A673 (cell line): ENCODE measurements at regions not wholly inside any gene's neighbourhood (a gene's known extent, or its start where the extent isn't known, plus 50 kb on each side); places are given as distances from the start of the nearest gene placed in this dataset.

Source experiments
- BruUV-seq: library from RNA; stranded (reverse); fragments of 400-500 nt; replicated peaks from 2 replicates; lab custom pipeline; 2021; lab: Mats Ljungman, UMichigan
- CTCF ChIA-PET: fragments of 300-600 bp; sonication (Branson Sonifier 250); formaldehyde crosslinking; loops from one replicate; lab custom pipeline; 2022; ENCODE audit warnings: antibody characterized with exemption; lab: Charles Lee
- POLR2A ChIA-PET: fragments of 300-600 bp; sonication (Branson Sonifier 250); formaldehyde crosslinking; loops from one replicate; lab custom pipeline; 2022; ENCODE audit warnings: antibody characterized with exemption; ENCODE audit not compliant: low non-redundant PET; lab: Charles Lee
- DNase-seq: peaks from one replicate; pipeline ENCODE4 v3.0.0-alpha.2; 2015; ENCODE audit warnings: low spot score
- H3K27ac ChIP-seq: fragments of 200-600 bp; sonication (generic); 2 replicates; pipeline ENCODE4 v1.5.1; 2016; ENCODE audit warnings: mixed run types, low read depth, mild to moderate bottlenecking, mixed read lengths, antibody characterized with exemption, low read length; ENCODE audit not compliant: poor library complexity, severe bottlenecking
- H3K27me3 ChIP-seq: fragments of 200-600 bp; sonication (generic); replicated peaks from 2 replicates; pipeline ENCODE4 v1.6.1; 2017; ENCODE audit warnings: mixed run types, low read depth, mild to moderate bottlenecking, mixed read lengths, antibody characterized with exemption, low read length; ENCODE audit not compliant: insufficient read depth, poor library complexity
- H3K36me3 ChIP-seq: fragments of 200-600 bp; sonication (generic); 2 replicates; pipeline ENCODE4 v1.6.1; 2016; ENCODE audit warnings: mixed run types, mild to moderate bottlenecking, mixed read lengths, antibody characterized with exemption, low read length; ENCODE audit not compliant: insufficient read depth, poor library complexity, severe bottlenecking
- H3K4me1 ChIP-seq: fragments of 200-600 bp; sonication (generic); 2 replicates; pipeline ENCODE4 v1.6.1; 2017; ENCODE audit warnings: mixed run types, mild to moderate bottlenecking, mixed read lengths, antibody characterized with exemption, low read length; ENCODE audit not compliant: insufficient read depth, poor library complexity, severe bottlenecking
- H3K4me3 ChIP-seq: fragments of 200-600 bp; sonication (generic); 2 replicates; pipeline ENCODE4 v1.5.1; 2016; ENCODE audit warnings: low read depth, mixed run types, mild to moderate bottlenecking, mixed read lengths, low read length; ENCODE audit not compliant: poor library complexity, severe bottlenecking
- H3K9me3 ChIP-seq: fragments of 200-600 bp; sonication (generic); 2 replicates; pipeline ENCODE4 v1.6.1; 2016; ENCODE audit warnings: mixed run types, low read depth, mild to moderate bottlenecking, mixed read lengths, antibody characterized with exemption, low read length; ENCODE audit not compliant: poor library complexity, severe bottlenecking
- CTCF ChIP-seq: fragments of 300-800, 200-600 bp; sonication (generic); conservative IDR thresholded peaks from 2 replicates; pipeline ENCODE4 v1.5.1; 2017; ENCODE audit warnings: low read depth, mild to moderate bottlenecking, antibody characterized with exemption, low read length, moderate library complexity, mixed read lengths
- EZH2 ChIP-seq: fragments of 200-600 bp; sonication (generic); IDR thresholded peaks from 2 replicates; pipeline ENCODE4 v1.6.1; 2017; ENCODE audit warnings: borderline replicate concordance, low read depth, mild to moderate bottlenecking, mixed read lengths, antibody characterized with exemption, low read length; ENCODE audit not compliant: poor library complexity, severe bottlenecking
- intact Hi-C: fragments of 100-400 bp; cut with micrococcal nuclease; formaldehyde crosslinking; loops from one replicate; pipeline ENCODE4 v1.10.0; 2022; ENCODE audit not compliant: unreplicated experiment

- CTCF ChIA-PET = no interaction called here
- intact Hi-C loops = no loop called here
- Histone ChIP-seq H3K9me3 (no peaks in the 10 kb centered on the region), H3K4me3 (no peak overlapping the region), H3K36me3 (no peaks in the 10 kb centered on the region), H3K27me3 (peaks cover 31% of the 10 kb centered on the region), H3K4me1 (no peaks in the 10 kb centered on the region), H3K27ac (no peak overlapping the region)
- BruUV-seq = no TSS peak
- POLR2A ChIA-PET = no interaction called here
- TF ChIP-seq EZH2 = no peak
- TF ChIP-seq CTCF = no peak
- DNase-seq = no peak
These were observed 101.4 kb downstream of the FBXO4 start for GRCh38 chr5:42026446-42026845.

- TF ChIP-seq EZH2 (no peak), CTCF (no peak)
- H3K27me3 ChIP-seq = no peaks in the 10 kb centered on the region
- H3K4me3 ChIP-seq = no peak overlapping the region
- BruUV-seq = no TSS peak
- H3K27ac ChIP-seq = no peak overlapping the region
- DNase-seq = no peak
- H3K36me3 ChIP-seq = no peaks in the 10 kb centered on the region
- intact Hi-C loops = no loop called here
- H3K9me3 ChIP-seq = no peaks in the 10 kb centered on the region
- no peaks in the 10 kb centered on the region for H3K4me1 ChIP-seq
- CTCF ChIA-PET = no interaction called here
- POLR2A ChIA-PET = no interaction called here
These were observed 107.1 kb downstream of the FBXO4 start for GRCh38 chr5:42032137-42032536.

- intact Hi-C loops = no loop called here
- POLR2A ChIA-PET = no interaction called here
- TF ChIP-seq EZH2 (no peak), CTCF (no peak)
- no TSS peak for BruUV-seq
- H3K4me3 ChIP-seq = no peak overlapping the region
- CTCF ChIA-PET = no interaction called here
- H3K9me3 ChIP-seq = no peaks in the 10 kb centered on the region
- DNase-seq = no peak
- H3K27ac ChIP-seq = no peak overlapping the region
- no peaks in the 10 kb centered on the region for H3K4me1 ChIP-seq
- peaks cover 10% of the 10 kb centered on the region for H3K27me3 ChIP-seq
- H3K36me3 ChIP-seq = no peaks in the 10 kb centered on the region
These were observed 110.4 kb downstream of the FBXO4 start for GRCh38 chr5:42035526-42035925.
